Breast epithelium (tissue), 4 donors: ENCODE measurements at regions not wholly inside any gene's neighbourhood (a gene's known extent, or its start where the extent isn't known, plus 50 kb on each side); places are given as distances from the start of the nearest gene placed in this dataset.

Source experiments
- DNase-seq, 2 donors: peaks; one replicate each; pipeline ENCODE4 v3.0.0-alpha.2; 2019; ENCODE audit warnings: low spot score in 2 of 2
- H3K27ac ChIP-seq, 2 donors: fragments of 200-600 bp; sonication (generic) in 1 of 2; one replicate each; pipeline ENCODE4 v1.5.1; 2016 to 2019; ENCODE audit warnings: mild to moderate bottlenecking in 1 of 2
- H3K27me3 ChIP-seq, 2 donors: fragments of 200-600 bp; sonication (generic) in 1 of 2; one replicate each; pipeline versions ENCODE4 v1.5.1 to v1.6.0; 2017 to 2019; ENCODE audit warnings: control low read depth in 1 of 2, mild to moderate bottlenecking in 1 of 2
- H3K36me3 ChIP-seq: fragments of 200-600 bp; one replicate; pipeline ENCODE4 v1.5.1; 2019
- H3K4me1 ChIP-seq, 2 donors: fragments of 200-600 bp; sonication (generic); one replicate each; pipeline ENCODE4 v1.5.1; 2016 to 2019; ENCODE audit warnings: control low read depth in 1 of 2
- H3K4me3 ChIP-seq, 3 donors: fragments of 200-600 bp; sonication (generic); 1 replicate in 2 of 3; 2 replicates in 1 of 3; pipeline ENCODE4 v1.5.1; 2016 to 2019; ENCODE audit warnings: mild to moderate bottlenecking in 3 of 3, moderate library complexity in 2 of 3
- H3K9me3 ChIP-seq, 2 donors: fragments of 200-600 bp; sonication (generic) in 1 of 2; one replicate each; pipeline ENCODE4 v1.5.1; 2016 to 2019; ENCODE audit warnings: control low read depth in 1 of 2
- POLR2A ChIP-seq: fragments of 450-650 bp; IDR thresholded peaks from one replicate; pipeline ENCODE4 v1.6.1; 2016; ENCODE audit warnings: antibody characterized with exemption, mild to moderate bottlenecking, moderate library complexity
- POLR2AphosphoS5 ChIP-seq, 3 donors: sonication (generic); formaldehyde crosslinking; IDR thresholded peaks; one replicate each; pipeline ENCODE4 v1.6.1; 2017; ENCODE audit warnings: antibody characterized with exemption in 3 of 3
- intact Hi-C: fragments of 100-400 bp; cut with DNase I; formaldehyde crosslinking; loops from one replicate; pipeline ENCODE4 v1.15.1; 2023; ENCODE audit warnings: low total_unique reads
- TF ChIP-seq, protein P1 (sequence below), 3 donors: fragments of 450-650 bp; IDR thresholded peaks; one replicate each; pipeline ENCODE4 v1.5.1; 2016 to 2017; ENCODE audit warnings: antibody characterized with exemption in 3 of 3, mild to moderate bottlenecking in 3 of 3, moderate library complexity in 3 of 3

DNA sequence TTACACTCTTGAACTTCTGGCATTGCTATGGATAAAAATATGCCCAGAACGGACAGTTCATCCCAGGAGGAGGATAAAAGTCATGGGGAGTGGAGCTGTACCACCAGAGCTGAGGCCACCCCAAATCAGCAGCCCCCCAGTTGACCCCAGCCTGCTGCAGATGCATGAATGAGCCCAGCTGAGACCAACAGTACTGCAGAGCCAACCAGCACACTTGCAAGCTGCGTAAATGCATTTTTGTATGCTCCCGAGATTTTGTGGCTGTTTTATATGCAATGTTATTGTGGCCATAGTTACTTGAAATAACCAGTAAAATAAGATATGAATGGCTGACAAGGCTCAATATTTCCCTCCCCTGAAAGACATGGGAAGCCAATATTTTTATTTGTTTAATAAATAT is 264.6 kb downstream of the DUSP10 start:
- no peak for DNase-seq
- no peaks in the 10 kb centered on the region for H3K36me3 ChIP-seq
- H3K4me3 ChIP-seq, result no peak overlapping the region
- H3K9me3 ChIP-seq, result no peaks in the 10 kb centered on the region
- intact Hi-C loops, result no loop called here
- no peak for TF ChIP-seq POLR2A
- H3K27me3 ChIP-seq, result no peaks in the 10 kb centered on the region
- H3K4me1 ChIP-seq, result no peaks in the 10 kb centered on the region
- no peak overlapping the region for H3K27ac ChIP-seq

DNA sequence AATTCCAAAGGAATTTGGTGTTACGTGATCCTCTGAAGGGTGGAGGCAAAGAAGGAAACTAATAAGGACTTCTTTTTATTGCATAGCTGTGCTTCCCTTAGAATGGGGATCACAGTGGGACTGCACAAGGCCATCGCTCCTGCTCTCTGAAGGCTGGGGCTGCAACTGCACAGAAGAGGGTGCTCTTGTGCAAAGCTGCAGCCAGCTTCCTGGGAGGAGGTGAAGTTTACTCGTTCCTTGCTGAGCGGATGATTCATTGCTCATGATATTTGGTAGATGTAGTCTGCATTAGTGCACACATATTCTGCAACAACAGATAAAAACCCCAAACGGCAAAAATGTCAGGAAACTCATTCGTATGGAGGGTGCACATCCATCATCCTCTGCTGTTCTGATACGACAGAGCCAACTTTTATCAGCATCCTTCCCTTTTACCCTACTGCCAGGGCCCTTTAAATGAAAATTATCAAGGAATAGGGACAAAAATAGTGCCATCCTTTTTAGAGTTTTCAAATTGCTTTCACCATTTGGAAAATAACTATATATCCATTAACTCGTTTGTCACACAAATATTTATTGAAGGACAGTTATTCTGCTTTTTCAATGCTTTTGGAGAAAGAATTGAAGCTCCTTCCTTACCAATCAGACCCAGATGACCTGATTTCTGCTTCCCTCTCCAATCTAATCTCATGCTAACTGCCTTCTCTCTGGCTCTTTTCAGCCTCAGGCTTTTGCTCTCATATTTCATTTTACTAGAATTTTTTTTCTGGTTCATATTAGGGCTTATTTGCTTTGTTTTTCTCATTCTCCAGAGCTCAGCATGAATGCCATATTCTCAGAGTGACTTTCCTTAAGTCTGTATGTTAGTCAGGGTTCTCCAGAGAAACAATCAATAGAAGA is 263.6 kb downstream of the DUSP10 start:
- intact Hi-C loops, result no loop called here
- Histone ChIP-seq H3K9me3 (no peaks in the 10 kb centered on the region), H3K4me1 (no peaks in the 10 kb centered on the region), H3K27me3 (no peaks in the 10 kb centered on the region), H3K4me3 (no peak overlapping the region), H3K27ac (no peak overlapping the region), H3K36me3 (no peaks in the 10 kb centered on the region)
- TF ChIP-seq POLR2AphosphoS5 (IDR thresholded peaks at IDR 0.05), result no peak
- TF ChIP-seq, protein P1, sequence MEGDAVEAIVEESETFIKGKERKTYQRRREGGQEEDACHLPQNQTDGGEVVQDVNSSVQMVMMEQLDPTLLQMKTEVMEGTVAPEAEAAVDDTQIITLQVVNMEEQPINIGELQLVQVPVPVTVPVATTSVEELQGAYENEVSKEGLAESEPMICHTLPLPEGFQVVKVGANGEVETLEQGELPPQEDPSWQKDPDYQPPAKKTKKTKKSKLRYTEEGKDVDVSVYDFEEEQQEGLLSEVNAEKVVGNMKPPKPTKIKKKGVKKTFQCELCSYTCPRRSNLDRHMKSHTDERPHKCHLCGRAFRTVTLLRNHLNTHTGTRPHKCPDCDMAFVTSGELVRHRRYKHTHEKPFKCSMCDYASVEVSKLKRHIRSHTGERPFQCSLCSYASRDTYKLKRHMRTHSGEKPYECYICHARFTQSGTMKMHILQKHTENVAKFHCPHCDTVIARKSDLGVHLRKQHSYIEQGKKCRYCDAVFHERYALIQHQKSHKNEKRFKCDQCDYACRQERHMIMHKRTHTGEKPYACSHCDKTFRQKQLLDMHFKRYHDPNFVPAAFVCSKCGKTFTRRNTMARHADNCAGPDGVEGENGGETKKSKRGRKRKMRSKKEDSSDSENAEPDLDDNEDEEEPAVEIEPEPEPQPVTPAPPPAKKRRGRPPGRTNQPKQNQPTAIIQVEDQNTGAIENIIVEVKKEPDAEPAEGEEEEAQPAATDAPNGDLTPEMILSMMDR (IDR thresholded peaks at IDR 0.05), result peak in 2 of 3 donors; percentile 18 to 39
- DNase-seq, result peak in 1 of 2 donors; percentile 53

GRCh38 chr1:221487781-221488524 is 253.9 kb downstream of the DUSP10 start:
- TF ChIP-seq POLR2AphosphoS5 (IDR thresholded peaks at IDR 0.05) (no peak), POLR2A (no peak)
- TF ChIP-seq, protein P1 (IDR thresholded peaks at IDR 0.05), result no peak
- Histone ChIP-seq H3K36me3 (no peaks in the 10 kb centered on the region), H3K4me3 (no peak overlapping the region), H3K27ac (no peak overlapping the region), H3K27me3 (no peaks in the 10 kb centered on the region), H3K4me1 (no peaks in the 10 kb centered on the region), H3K9me3 (no peaks in the 10 kb centered on the region)
- intact Hi-C loops, result no loop called here
- DNase-seq, result no peak

DNA sequence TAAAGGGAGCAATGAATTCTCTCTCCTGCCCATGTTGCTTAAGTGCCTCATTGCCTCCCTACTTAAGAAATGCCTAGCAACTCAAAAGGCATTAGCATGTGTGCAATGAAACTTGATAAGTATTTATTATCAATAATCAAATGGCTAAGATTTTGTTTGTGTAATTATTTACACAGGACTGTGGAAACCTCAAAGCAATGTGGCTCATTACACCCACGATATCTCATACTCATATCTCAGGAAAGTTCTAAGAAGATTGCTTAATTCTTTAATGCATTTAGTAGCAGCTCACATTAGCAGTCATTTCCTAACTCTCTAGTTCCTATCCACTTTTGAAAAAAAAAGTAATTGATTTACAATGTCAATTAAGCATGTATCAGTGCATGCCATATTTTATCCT is 253.3 kb downstream of the DUSP10 start:
- Histone ChIP-seq H3K9me3 (no peaks in the 10 kb centered on the region), H3K4me1 (no peaks in the 10 kb centered on the region), H3K27ac (no peak overlapping the region), H3K36me3 (no peaks in the 10 kb centered on the region), H3K27me3 (no peaks in the 10 kb centered on the region), H3K4me3 (no peak overlapping the region)
- TF ChIP-seq, protein P1 (IDR thresholded peaks at IDR 0.05), result no peak
- TF ChIP-seq POLR2A (no peak), POLR2AphosphoS5 (IDR thresholded peaks at IDR 0.05) (no peak)
- intact Hi-C loops, result no loop called here
- no peak for DNase-seq

GRCh38 chr1:221494670-221495069 is 247.2 kb downstream of the DUSP10 start:
- no peak for DNase-seq
- H3K36me3 ChIP-seq, result no peaks in the 10 kb centered on the region
- TF ChIP-seq POLR2A, result no peak
- no peak for TF ChIP-seq POLR2AphosphoS5 (IDR thresholded peaks at IDR 0.05)
- TF ChIP-seq, protein P1 (IDR thresholded peaks at IDR 0.05), result no peak
- no peaks in the 10 kb centered on the region for H3K9me3 ChIP-seq
- no peaks in the 10 kb centered on the region for H3K27me3 ChIP-seq
- no peak overlapping the region for H3K27ac ChIP-seq
- H3K4me3 ChIP-seq, result no peak overlapping the region
- no peaks in the 10 kb centered on the region for H3K4me1 ChIP-seq
- intact Hi-C loops, result no loop called here
